Keratinocyte (primary cell): ENCODE measurements at regions not wholly inside any gene's neighbourhood (a gene's known extent, or its start where the extent isn't known, plus 50 kb on each side); places are given as distances from the start of the nearest gene placed in this dataset.

Experiments
- CTCF ChIP-seq, 3 experiments: IDR thresholded peaks in 1 of 3; conservative IDR thresholded peaks in 1 of 3; optimal IDR thresholded peaks in 1 of 3; 2 replicates in 2 of 3; 3 replicates in 1 of 3; pipeline versions ENCODE3 to v1.5.1; 2011; ENCODE audit warnings: low read length in 3 of 3, mild to moderate bottlenecking in 3 of 3, moderate library complexity in 2 of 3, control low read depth in 1 of 3, inconsistent platforms in 1 of 3; ENCODE audit not compliant: insufficient read depth in 2 of 3; ENCODE audit errors: extremely low read depth in 1 of 3
- EZH2 ChIP-seq: IDR thresholded peaks from one replicate; pipeline ENCODE4 v1.6.1; 2012; ENCODE audit warnings: inconsistent platforms, mild to moderate bottlenecking, low read length, moderate library complexity

DNA sequence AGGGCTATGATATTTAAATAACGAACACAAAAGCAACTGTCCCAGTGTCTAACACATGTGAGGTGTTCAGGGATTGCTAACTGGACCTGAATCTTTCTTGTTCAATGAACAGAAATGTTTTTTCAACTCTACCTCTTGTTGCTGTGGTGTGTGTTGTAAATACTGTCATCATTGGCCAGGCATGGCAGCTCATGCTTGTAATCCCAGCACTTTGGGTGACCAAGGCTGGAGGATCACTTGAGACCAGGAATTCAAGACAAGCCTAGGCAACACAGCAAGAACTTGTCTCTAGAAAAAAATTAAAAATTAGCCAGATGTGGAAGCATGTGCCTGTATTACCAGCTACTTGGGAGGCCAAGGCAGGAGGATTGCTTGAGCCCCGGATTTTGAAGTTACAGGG lies 1250.9 kb downstream of the TYW1 start:
- no peak for TF ChIP-seq CTCF (optimal IDR thresholded peaks at IDR 0.05 in 1 of 3, IDR thresholded peaks at IDR 0.05 in 1 of 3, conservative IDR thresholded peaks at IDR 0.05 in 1 of 3; ENCODE audit: extremely low read depth in 1 of 3, insufficient read depth in 2 of 3, low read length in 3 of 3)
- no peak for TF ChIP-seq EZH2
